Neuron (in vitro differentiated cells): ENCODE measurements at regions not wholly inside any gene's neighbourhood (a gene's known extent, or its start where the extent isn't known, plus 50 kb on each side); places are given as distances from the start of the nearest gene placed in this dataset.

Source experiments
- H2AFZ ChIP-seq: one replicate; pipeline ENCODE4 v1.6.1; 2013; ENCODE audit warnings: low read depth, mild to moderate bottlenecking, inconsistent platforms, low read length, moderate library complexity
- H3K27me3 ChIP-seq: one replicate; pipeline ENCODE4 v1.6.1; 2013; ENCODE audit warnings: low read length; ENCODE audit not compliant: insufficient read depth
- H3K36me3 ChIP-seq: one replicate; pipeline ENCODE4 v1.6.1; 2013; ENCODE audit warnings: low read length; ENCODE audit not compliant: insufficient read depth
- H3K4me1 ChIP-seq: one replicate; pipeline ENCODE4 v1.6.1; 2013; ENCODE audit warnings: low read length; ENCODE audit not compliant: insufficient read depth
- H3K4me3 ChIP-seq: 2 replicates; pipeline ENCODE4 v1.5.1; 2013; ENCODE audit warnings: mild to moderate bottlenecking, low read length, moderate library complexity
- H3K9me3 ChIP-seq: one replicate; pipeline ENCODE4 v1.6.1; 2013; ENCODE audit warnings: low read length

DNA sequence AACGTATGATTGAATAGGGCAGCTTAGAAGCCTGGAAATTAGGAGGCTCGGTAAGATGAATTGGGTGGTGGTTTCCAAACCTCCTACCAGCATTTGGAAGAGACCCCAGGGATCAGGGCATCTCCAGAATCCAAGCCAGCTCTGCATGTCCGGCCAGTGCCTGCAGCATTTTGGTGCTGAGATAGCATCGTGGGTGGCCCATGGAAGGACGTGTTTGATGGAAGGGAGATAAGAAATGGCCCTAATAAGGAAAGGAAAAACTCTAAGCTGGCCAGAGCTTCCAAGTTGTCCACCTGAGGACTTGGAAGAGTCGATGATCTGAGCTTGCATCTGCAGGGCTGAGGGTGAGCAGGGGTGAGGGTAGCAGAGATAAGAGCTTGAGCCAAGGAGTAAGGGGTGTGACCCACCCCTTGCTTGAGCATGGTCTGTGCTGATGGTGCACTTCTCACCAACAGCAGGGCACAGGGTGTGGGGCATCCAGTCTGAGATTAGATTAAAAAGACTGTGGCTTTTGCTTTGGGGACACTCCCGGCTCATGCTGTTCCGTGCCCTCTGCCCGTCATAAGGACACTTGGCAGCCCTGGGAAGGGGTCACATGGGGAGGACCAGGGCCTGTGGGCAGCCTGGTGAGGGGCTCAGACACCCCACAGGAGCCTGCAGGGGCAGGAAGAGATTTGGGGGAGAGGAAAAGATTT is 213.2 kb downstream of the ERMARD start:
- no peak overlapping the region for H3K4me3 ChIP-seq
- peaks cover 4% of the 10 kb centered on the region for H3K4me1 ChIP-seq
- H3K27me3 ChIP-seq = peaks cover 2% of the 10 kb centered on the region
- no peak overlapping the region for H2AFZ ChIP-seq
- peaks cover 7% of the 10 kb centered on the region for H3K9me3 ChIP-seq
- H3K36me3 ChIP-seq = no peaks in the 10 kb centered on the region

DNA sequence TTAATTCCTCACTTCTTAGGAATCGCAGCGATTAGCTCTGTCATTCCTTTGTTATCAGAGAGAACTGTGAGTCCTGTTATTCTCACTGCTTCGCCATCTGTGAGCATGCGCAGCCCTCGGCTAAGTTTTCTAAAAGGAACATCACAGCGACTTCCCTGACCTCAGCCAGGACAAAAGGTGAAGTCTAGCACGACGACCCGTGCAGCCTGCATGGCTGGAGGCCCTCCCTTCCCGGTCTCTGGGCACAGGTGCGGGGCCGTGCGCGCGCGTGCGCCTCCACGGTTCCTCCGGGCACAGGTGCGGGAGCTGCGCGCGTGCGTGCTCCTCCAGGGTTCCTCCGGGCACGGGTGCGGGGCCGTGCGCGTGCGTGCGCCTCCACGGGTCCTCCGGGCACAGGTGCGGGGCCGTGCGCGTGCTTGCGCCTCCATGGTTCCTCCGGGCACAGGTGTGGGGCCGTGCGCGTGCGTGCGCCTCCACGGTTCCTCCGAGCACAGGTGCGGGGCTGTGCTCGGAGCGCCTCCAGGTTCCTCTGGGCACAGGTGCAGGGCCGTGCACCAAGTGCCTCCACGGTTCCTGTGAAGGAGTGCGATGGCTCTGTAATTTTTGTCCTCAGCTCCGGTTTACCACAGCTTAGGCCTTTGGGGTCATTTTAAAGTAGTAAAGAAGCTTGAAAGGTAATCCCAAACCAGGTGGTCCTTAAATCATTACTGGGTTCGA is 212.3 kb downstream of the ERMARD start:
- H3K4me3 ChIP-seq = no peak overlapping the region
- H3K4me1 ChIP-seq = peaks cover 4% of the 10 kb centered on the region
- peaks cover 7% of the 10 kb centered on the region for H3K9me3 ChIP-seq
- H3K27me3 ChIP-seq = peaks cover 2% of the 10 kb centered on the region
- H3K36me3 ChIP-seq = no peaks in the 10 kb centered on the region
- H2AFZ ChIP-seq = peak overlapping the region; percentile 10

DNA sequence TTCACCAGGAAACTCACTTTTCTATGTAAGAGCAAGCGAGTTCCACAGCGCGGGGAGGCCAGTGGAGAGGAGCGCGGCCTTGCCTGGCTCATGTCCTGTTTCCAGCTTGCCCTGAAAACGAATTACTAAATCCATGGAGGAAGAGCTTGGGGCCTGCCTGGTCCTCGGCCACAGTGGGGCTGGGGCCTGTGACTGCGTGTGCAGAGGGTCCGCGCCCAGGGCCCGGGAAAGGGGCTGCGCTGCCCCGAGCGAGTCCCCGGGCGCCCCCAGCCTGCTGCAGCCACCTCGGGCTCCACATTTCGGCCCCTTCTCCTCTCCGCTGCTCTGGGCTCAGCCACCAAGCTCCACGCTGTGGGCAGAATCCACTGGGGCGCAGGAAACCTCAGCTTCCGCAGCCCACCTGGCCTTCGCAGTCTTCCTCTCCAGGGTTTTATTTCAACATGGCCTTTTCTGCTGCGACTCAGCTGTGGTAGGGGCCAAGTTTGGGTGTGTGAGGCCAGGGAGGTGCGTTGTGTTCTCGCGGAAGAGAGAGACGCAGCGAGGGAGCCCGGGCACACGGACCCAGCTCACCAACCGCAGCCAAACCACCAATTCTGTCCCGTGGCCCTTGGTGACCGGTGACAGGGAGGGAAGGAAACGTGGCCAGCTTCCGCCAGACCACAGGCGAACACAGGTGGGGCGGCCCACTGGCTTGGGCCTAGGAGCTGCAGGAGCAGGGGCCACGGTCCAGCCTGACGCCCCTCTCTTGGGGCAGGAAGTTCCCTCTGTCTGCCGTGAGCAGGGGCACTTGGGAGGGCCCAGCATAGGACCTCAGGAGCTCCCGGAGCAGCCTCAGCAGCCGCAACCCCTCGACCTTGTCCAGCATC is 211.4 kb downstream of the ERMARD start:
- peaks cover 5% of the 10 kb centered on the region for H3K9me3 ChIP-seq
- peaks cover 4% of the 10 kb centered on the region for H3K4me1 ChIP-seq
- H3K4me3 ChIP-seq = no peak overlapping the region
- H3K27me3 ChIP-seq = no peaks in the 10 kb centered on the region
- no peaks in the 10 kb centered on the region for H3K36me3 ChIP-seq
- H2AFZ ChIP-seq = peak overlapping the region; percentile 10

DNA sequence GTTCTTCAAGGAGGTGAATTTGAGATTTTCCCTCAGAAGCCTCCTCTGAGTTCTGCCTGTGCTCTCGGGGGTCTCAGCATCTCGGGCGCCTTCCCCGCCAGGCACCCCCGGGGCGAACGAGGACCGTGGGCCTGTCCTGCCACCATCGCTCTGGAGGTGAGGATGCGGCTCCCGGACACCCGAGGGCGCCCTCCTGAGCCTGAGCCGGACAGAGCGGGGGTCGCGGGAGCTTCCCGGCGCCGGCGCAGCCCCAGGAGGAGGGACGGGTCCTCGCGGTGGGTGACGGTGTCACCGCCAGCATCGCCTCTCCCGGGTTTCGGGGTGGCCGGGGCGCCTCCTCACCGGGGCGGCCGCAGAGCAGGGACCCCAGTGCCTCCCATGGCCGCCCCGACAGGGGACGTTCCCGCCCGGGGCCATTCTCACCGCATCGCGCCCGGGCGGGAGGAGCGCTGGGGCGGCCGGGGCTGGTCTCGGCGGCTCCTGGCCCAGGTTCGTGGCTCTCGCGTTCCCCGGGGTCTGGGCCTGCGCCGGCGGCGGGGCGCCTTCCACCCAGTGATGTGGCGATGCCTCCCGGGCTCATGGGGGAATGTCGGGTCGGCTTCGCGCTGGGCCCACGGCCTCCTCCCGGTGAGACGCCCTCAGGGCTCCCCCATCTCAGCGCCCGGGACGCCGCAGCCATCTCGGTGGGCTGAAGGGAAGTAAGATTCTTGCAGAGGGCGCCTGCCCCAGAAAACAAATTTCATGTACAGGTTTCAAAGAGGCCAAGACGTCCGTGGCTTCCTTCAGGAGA is 210.5 kb downstream of the ERMARD start:
- Histone ChIP-seq H3K36me3 (no peaks in the 10 kb centered on the region), H2AFZ (no peak overlapping the region), H3K27me3 (no peaks in the 10 kb centered on the region), H3K9me3 (peaks cover 5% of the 10 kb centered on the region), H3K4me3 (no peak overlapping the region), H3K4me1 (peaks cover 4% of the 10 kb centered on the region)

DNA sequence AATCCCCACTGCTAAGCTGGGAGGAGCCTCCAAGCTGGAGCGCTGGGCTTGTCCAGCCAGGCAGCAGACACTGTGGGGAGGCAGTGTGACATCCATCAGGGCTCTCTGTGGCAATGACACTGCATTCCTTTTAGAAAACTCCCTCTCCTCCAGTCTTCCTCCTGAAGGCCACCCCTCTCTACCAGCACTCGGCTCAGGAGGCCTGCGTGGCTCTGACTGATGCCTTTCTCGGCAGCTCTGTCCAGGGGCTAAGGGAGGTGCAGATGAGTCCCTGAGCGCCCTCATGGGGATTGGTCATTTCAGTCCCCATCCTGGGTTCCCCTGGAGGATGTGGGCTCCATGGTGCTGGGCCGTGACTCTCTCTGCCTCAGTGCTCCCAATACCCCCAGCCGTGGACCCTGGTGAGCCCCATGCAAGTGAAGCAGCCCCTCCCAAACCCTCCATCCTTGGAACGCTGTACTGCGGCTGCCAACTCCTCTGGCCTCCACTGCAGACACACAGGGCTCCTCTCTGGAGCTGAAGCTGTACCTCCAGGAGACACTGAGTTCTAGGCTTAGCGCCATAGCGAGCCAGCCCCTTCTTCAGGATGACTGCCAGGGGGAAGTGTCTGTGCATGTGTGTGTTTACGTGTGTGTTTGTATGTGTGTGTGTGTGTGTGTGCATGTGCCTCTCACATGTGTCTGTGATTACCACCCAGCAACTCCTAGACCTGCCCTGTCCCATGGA is 209.6 kb downstream of the ERMARD start:
- no peak overlapping the region for H3K4me3 ChIP-seq
- no peaks in the 10 kb centered on the region for H3K27me3 ChIP-seq
- H3K9me3 ChIP-seq = peaks cover 5% of the 10 kb centered on the region
- no peaks in the 10 kb centered on the region for H3K36me3 ChIP-seq
- H2AFZ ChIP-seq = no peak overlapping the region
- H3K4me1 ChIP-seq = peaks cover 4% of the 10 kb centered on the region

DNA sequence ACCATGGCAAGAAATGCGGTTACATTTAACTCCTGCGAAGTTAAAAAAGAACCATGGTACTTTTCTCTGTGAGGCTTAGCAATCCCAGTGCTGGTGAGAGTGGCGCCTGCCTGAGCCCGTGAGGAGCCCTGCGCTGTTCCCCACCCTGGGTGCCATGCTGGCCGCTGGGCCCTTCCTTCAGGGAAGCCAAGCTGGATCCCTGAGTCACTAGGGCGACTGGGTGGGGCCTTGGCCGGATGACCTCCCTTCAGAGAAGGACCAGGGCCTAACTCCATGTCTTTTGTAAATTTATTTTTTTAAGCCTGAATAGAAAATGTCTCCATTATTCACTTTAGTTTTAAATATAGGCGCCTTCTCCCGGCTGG is 209.1 kb downstream of the ERMARD start:
- Histone ChIP-seq H3K4me3 (no peak overlapping the region), H3K36me3 (no peaks in the 10 kb centered on the region), H3K27me3 (no peaks in the 10 kb centered on the region), H3K4me1 (peaks cover 4% of the 10 kb centered on the region), H3K9me3 (peaks cover 2% of the 10 kb centered on the region), H2AFZ (no peak overlapping the region)

DNA sequence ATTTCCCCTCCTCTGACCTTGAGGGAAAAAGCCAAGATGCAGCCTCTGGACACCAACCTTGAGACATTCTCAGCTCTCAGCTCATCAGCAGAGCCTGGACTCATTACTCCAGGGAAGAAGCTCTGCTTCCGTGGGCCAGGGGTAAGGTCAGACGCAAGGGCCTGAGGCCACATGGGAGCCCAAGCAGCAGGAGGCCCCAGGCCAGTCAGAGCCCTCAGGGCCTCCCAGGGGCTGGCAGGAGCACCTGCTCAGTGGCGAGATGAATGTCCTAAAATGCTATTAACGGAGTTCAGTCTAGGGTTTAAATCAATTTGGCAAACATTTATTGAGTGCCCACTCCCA is 208.6 kb downstream of the ERMARD start:
- Histone ChIP-seq H3K27me3 (no peaks in the 10 kb centered on the region), H3K9me3 (peaks cover 2% of the 10 kb centered on the region), H3K4me1 (peaks cover 4% of the 10 kb centered on the region), H3K4me3 (no peak overlapping the region), H2AFZ (no peak overlapping the region), H3K36me3 (no peaks in the 10 kb centered on the region)

DNA sequence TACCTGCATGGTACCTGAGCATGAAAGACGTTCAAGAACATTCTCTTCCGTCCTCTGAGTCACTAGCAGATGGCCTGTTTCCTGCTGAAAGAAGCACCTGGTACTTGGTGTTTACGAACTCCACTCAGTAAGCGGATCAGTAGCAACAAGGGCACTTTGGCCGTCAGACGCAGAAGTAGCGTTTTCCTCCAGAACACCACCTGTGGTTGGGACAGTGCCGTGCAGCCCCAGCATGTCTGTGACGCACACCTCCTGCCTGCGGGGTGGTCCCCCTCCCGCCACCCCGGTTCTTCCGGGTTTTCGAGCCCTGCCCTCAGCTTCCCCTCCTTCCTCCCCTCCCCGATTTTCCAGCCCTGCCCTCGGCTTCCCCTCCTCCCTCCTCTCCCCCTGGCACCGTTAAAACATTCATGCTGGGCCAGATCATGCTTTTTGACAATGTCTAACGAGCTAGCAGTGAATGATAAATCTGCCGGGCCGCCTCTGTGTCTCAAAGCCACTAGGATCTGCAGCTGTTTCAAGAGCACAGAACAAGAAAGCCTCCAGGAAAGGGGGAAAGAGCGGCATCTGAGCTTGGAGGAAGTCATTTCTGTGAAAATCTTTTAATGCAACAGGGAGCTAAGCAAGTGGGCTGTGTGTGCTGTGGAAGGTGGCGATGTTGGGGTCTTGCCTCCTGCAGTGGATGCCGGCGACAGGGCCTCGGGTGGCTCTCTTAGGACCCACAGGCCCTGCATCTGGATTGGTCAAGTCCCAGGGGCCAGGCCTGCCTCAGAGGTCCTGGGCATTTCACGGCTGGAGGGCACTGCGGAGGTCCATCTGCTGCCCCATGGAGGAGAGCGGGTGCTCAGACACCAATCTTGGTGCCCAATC is 207.9 kb downstream of the ERMARD start:
- Histone ChIP-seq H2AFZ (no peak overlapping the region), H3K4me1 (peaks cover 4% of the 10 kb centered on the region), H3K27me3 (no peaks in the 10 kb centered on the region), H3K36me3 (no peaks in the 10 kb centered on the region), H3K9me3 (peaks cover 2% of the 10 kb centered on the region), H3K4me3 (no peak overlapping the region)

DNA sequence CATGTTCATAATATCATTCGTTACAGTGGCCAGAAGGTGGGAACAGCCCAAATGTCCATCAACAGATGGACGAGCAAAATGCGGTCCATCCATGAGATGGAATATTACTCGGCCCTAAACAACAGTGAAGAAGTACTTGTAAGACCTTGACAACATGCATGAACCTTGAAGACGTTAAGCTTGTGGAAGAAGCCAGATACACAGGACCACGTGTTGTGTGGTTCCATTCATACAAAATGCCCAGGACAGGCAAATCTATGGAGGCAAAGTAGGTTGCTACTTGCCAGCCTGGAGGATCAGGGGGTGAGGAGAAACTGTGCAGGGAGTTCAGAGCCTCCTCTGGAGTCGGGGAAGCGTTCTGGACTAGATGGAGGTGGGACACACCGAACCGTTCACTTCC is 207.1 kb downstream of the ERMARD start:
- Histone ChIP-seq H3K4me1 (peaks cover 2% of the 10 kb centered on the region), H2AFZ (no peak overlapping the region), H3K36me3 (no peaks in the 10 kb centered on the region), H3K27me3 (no peaks in the 10 kb centered on the region), H3K9me3 (peaks cover 2% of the 10 kb centered on the region), H3K4me3 (no peak overlapping the region)

DNA sequence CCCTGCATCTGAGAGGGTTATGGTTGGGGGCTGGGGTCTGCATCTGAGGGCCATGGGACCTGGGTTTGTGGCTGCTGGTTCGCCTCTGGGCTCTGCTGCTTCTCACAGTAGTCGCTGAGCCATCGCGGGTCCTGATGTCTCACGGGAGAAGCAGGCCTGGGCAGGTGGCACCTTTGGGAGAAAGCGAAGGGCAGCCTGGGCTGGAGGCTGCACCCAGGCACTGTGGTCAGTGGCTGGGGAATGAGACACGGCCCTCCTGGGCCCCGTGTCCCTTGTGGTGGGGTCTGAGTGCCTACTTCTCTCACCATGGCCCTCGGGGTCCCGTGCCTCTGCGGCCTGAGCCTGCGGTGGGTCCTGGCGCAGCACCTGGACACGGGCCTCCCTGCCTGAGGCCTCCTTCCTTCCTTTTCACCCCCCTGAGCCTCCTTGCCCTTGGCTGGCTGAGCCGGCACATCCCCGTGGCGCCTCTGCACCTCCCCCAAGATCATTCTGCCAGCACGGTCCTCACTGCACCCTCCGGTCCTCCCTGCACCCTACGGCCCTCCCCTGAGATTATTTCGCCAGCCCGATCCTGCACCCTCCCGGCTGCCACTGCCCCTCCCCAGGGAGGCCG is 206.0 kb downstream of the ERMARD start:
- no peak overlapping the region for H2AFZ ChIP-seq
- no peaks in the 10 kb centered on the region for H3K27me3 ChIP-seq
- H3K9me3 ChIP-seq = no peaks in the 10 kb centered on the region
- H3K4me3 ChIP-seq = no peak overlapping the region
- no peaks in the 10 kb centered on the region for H3K36me3 ChIP-seq
- peaks cover 2% of the 10 kb centered on the region for H3K4me1 ChIP-seq

DNA sequence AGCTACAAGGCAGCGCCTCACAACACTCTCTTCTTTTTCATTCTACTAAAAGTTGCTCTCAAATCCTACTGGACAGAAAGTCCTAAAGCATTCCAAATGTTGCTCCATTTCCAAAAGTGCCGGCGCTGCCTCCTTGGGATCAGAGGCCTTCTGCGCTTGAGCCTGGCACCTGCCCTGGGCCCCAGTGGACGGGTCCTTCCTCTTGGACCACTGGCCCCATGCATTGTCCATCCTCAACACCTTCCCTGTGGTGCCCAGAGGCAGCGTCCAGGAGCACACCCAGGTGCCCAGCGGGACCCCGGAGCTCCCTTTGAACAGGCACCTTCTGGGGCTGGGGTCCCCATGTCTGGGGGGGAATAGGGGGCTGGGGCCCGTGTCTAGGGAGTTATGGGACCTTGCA is 205.2 kb downstream of the ERMARD start:
- H2AFZ ChIP-seq = no peak overlapping the region
- peaks cover 2% of the 10 kb centered on the region for H3K4me1 ChIP-seq
- H3K9me3 ChIP-seq = no peaks in the 10 kb centered on the region
- H3K36me3 ChIP-seq = no peaks in the 10 kb centered on the region
- H3K27me3 ChIP-seq = no peaks in the 10 kb centered on the region
- no peak overlapping the region for H3K4me3 ChIP-seq
